GM23338 (cell line): ENCODE measurements at regions not wholly inside any gene's neighbourhood (a gene's known extent, or its start where the extent isn't known, plus 50 kb on each side); places are given as distances from the start of the nearest gene placed in this dataset.

Experiments
- ATAC-seq: fragments of 200-7000 bp; cut with Tn5 transposase; 3 replicates; pipeline ENCODE4 v1.9.1; 2020
- DNase-seq: peaks from one replicate; pipeline ENCODE4 v3.0.0-alpha.2; 2015; ENCODE audit warnings: low spot score
- H2AFZ ChIP-seq: fragments of 200-600 bp; sonication (generic); 2 replicates; pipeline ENCODE4 v1.8.0; 2016; ENCODE audit warnings: antibody characterized with exemption, mild to moderate bottlenecking, moderate library complexity
- H3F3A ChIP-seq: fragments of 200-600 bp; sonication (generic); replicated peaks from 2 replicates; pipeline ENCODE4 v1.8.0; 2017; ENCODE audit warnings: antibody characterized with exemption, mixed run types, low read depth
- H3K27ac ChIP-seq: fragments of 200-600 bp; sonication (generic); 2 replicates; pipeline ENCODE4 v1.6.1; 2016; ENCODE audit warnings: low read depth
- H3K27me3 ChIP-seq: fragments of 200-600 bp; sonication (generic); 2 replicates; pipeline ENCODE4 v1.8.0; 2016; ENCODE audit warnings: mild to moderate bottlenecking, mixed run types, moderate library complexity; ENCODE audit not compliant: insufficient read depth
- H3K36me3 ChIP-seq: fragments of 200-600 bp; sonication (generic); 2 replicates; pipeline ENCODE4 v1.8.0; 2016; ENCODE audit warnings: mild to moderate bottlenecking; ENCODE audit not compliant: insufficient read depth
- H3K4me1 ChIP-seq: fragments of 200-600 bp; sonication (generic); 2 replicates; pipeline ENCODE4 v1.8.0; 2016; ENCODE audit warnings: mild to moderate bottlenecking, moderate library complexity; ENCODE audit not compliant: insufficient read depth
- H3K4me2 ChIP-seq: fragments of 200-600 bp; sonication (generic); 2 replicates; pipeline ENCODE4 v1.7.1; 2017; ENCODE audit warnings: mixed run types
- H3K4me3 ChIP-seq: fragments of 200-600 bp; sonication (generic); 2 replicates; pipeline ENCODE4 v1.6.1; 2016; ENCODE audit warnings: mixed run types
- H3K79me2 ChIP-seq: fragments of 200-600 bp; sonication (generic); replicated peaks from 2 replicates; pipeline ENCODE4 v1.8.0; 2017; ENCODE audit warnings: mild to moderate bottlenecking; ENCODE audit not compliant: insufficient read depth
- H3K9me2 ChIP-seq: fragments of 200-600 bp; sonication (generic); 2 replicates; pipeline ENCODE4 v1.8.0; 2017; ENCODE audit not compliant: insufficient read depth
- H4K20me1 ChIP-seq: fragments of 200-600 bp; sonication (generic); replicated peaks from 2 replicates; pipeline ENCODE4 v1.8.0; 2017; ENCODE audit warnings: mild to moderate bottlenecking; ENCODE audit not compliant: insufficient read depth
- H3K27ac Mint-ChIP-seq: 2 replicates; pipeline ENCODE4 v1.8.0; 2020; ENCODE audit warnings: inconsistent platforms, mild to moderate bottlenecking, moderate library complexity, mixed read lengths
- H3K27me3 Mint-ChIP-seq: 3 replicates; pipeline ENCODE4 v1.8.0; 2022; ENCODE audit warnings: low read depth, mild to moderate bottlenecking, moderate library complexity, mixed read lengths, inconsistent platforms; ENCODE audit not compliant: insufficient read depth, poor library complexity
- H3K36me3 Mint-ChIP-seq: 3 replicates; pipeline ENCODE4 v1.8.0; 2021; ENCODE audit warnings: low read depth, mild to moderate bottlenecking, inconsistent platforms, moderate library complexity, mixed read lengths
- H3K4me1 Mint-ChIP-seq: 3 replicates; pipeline ENCODE4 v1.8.0; 2020; ENCODE audit warnings: mild to moderate bottlenecking, inconsistent platforms, mixed read lengths
- H3K4me3 Mint-ChIP-seq: 3 replicates; pipeline ENCODE4 v1.8.0; 2021; ENCODE audit warnings: moderate library complexity, mild to moderate bottlenecking, inconsistent platforms, mixed read lengths
- H3K9me3 Mint-ChIP-seq: 3 replicates; pipeline ENCODE4 v1.8.0; 2020; ENCODE audit warnings: moderate library complexity, mild to moderate bottlenecking, inconsistent platforms, mixed read lengths
- EZH2 ChIP-seq: fragments of 200-600 bp; sonication (generic); IDR thresholded peaks from one replicate; pipeline ENCODE4 v1.8.0; 2017; ENCODE audit warnings: antibody characterized with exemption, mild to moderate bottlenecking, low read depth; ENCODE audit not compliant: unreplicated experiment
- EZH2phosphoT487 ChIP-seq: fragments of 200-600 bp; sonication (generic); IDR thresholded peaks from one replicate; pipeline ENCODE4 v1.8.1; 2018; ENCODE audit warnings: antibody characterized with exemption; ENCODE audit not compliant: unreplicated experiment
- NANOG ChIP-seq: IDR thresholded peaks from 2 replicates; pipeline ENCODE4 v1.6.1; 2016; ENCODE audit warnings: antibody characterized with exemption, borderline replicate concordance
- ZNF114 ChIP-seq: fragments of 250-450 bp; sonication (Bioruptor Pico); IDR thresholded peaks from 2 replicates; pipeline ENCODE4 v1.5.0; 2020; ENCODE audit warnings: mild to moderate bottlenecking, moderate library complexity
- ZNF331 ChIP-seq: fragments of 250-450 bp; sonication (Bioruptor Pico); IDR thresholded peaks from 2 replicates; pipeline ENCODE4 v1.5.0; 2020; ENCODE audit warnings: low read depth, mild to moderate bottlenecking, moderate library complexity
- TF ChIP-seq, protein P1 (sequence below): IDR thresholded peaks from one replicate; pipeline ENCODE4 v1.6.1; 2018; ENCODE audit warnings: antibody characterized with exemption; ENCODE audit not compliant: unreplicated experiment
- TF ChIP-seq, protein P2 (sequence below), 2 experiments: fragments of 200-600 bp in 1 of 2; sonication (generic) in 1 of 2; conservative IDR thresholded peaks; 2 replicates each; pipeline versions ENCODE4 v1.5.1 to v1.6.1; 2016 to 2017; ENCODE audit warnings: antibody characterized with exemption in 2 of 2, low read depth in 2 of 2, mild to moderate bottlenecking in 2 of 2, moderate library complexity in 1 of 2
- TF ChIP-seq, protein P3 (sequence below): fragments of 250-450 bp; sonication (Bioruptor Pico); IDR thresholded peaks from 2 replicates; pipeline ENCODE4 v1.5.0; 2020; ENCODE audit warnings: mild to moderate bottlenecking, moderate library complexity

DNA sequence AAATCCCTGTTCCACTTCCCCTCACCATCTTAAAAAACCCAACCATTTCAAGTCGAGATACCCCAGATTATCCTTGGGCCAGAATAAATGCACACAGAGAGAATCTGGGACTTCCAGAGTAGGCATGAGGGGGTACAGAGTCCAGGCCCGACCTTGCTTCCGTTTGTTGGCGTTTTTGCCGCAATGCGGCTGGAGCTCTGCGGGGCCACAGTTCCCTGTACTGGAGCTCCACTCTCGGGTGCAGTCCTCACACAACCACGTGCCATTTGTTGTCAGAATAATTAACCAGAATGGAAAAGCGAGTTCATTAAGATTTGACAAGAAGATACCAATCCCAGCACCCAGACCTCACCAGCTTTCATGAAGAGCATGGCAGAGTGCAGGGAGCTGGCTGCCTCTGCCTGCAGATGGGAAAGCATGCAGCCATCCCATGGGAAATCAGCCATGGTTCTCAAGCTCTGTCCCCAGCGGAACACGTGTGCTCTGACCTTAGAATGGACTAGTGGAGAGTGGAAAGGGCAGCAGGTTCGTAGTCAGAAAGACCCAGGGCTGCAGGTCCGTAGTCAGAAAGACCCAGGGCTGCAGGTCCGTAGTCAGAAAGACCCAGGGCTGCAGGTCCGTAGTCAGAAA, 472.8 kb downstream of the EIPR1 start:
- H3K4me2 ChIP-seq = no peak overlapping the region
- H3F3A ChIP-seq = no peaks in the 10 kb centered on the region
- H3K9me2 ChIP-seq = no peaks in the 10 kb centered on the region
- no peak overlapping the region for H3K27ac ChIP-seq
- no peak overlapping the region for H2AFZ ChIP-seq
- Mint-ChIP-seq H3K36me3 (no peaks in the 10 kb centered on the region), H3K27ac (no peak overlapping the region), H3K27me3 (peaks cover 4% of the 10 kb centered on the region), H3K4me3 (no peak overlapping the region), H3K9me3 (no peaks in the 10 kb centered on the region), H3K4me1 (peaks cover 6% of the 10 kb centered on the region; the same call in 1 of the 3 replicates)
- no peak overlapping the region for H3K4me3 ChIP-seq
- no peak for TF ChIP-seq ZNF114
- no peak for TF ChIP-seq ZNF331
- TF ChIP-seq EZH2 = no peak
- TF ChIP-seq, protein P1, sequence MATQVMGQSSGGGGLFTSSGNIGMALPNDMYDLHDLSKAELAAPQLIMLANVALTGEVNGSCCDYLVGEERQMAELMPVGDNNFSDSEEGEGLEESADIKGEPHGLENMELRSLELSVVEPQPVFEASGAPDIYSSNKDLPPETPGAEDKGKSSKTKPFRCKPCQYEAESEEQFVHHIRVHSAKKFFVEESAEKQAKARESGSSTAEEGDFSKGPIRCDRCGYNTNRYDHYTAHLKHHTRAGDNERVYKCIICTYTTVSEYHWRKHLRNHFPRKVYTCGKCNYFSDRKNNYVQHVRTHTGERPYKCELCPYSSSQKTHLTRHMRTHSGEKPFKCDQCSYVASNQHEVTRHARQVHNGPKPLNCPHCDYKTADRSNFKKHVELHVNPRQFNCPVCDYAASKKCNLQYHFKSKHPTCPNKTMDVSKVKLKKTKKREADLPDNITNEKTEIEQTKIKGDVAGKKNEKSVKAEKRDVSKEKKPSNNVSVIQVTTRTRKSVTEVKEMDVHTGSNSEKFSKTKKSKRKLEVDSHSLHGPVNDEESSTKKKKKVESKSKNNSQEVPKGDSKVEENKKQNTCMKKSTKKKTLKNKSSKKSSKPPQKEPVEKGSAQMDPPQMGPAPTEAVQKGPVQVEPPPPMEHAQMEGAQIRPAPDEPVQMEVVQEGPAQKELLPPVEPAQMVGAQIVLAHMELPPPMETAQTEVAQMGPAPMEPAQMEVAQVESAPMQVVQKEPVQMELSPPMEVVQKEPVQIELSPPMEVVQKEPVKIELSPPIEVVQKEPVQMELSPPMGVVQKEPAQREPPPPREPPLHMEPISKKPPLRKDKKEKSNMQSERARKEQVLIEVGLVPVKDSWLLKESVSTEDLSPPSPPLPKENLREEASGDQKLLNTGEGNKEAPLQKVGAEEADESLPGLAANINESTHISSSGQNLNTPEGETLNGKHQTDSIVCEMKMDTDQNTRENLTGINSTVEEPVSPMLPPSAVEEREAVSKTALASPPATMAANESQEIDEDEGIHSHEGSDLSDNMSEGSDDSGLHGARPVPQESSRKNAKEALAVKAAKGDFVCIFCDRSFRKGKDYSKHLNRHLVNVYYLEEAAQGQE = no peak
- TF ChIP-seq NANOG = no peak
- TF ChIP-seq EZH2phosphoT487 = no peak
- TF ChIP-seq, protein P2, sequence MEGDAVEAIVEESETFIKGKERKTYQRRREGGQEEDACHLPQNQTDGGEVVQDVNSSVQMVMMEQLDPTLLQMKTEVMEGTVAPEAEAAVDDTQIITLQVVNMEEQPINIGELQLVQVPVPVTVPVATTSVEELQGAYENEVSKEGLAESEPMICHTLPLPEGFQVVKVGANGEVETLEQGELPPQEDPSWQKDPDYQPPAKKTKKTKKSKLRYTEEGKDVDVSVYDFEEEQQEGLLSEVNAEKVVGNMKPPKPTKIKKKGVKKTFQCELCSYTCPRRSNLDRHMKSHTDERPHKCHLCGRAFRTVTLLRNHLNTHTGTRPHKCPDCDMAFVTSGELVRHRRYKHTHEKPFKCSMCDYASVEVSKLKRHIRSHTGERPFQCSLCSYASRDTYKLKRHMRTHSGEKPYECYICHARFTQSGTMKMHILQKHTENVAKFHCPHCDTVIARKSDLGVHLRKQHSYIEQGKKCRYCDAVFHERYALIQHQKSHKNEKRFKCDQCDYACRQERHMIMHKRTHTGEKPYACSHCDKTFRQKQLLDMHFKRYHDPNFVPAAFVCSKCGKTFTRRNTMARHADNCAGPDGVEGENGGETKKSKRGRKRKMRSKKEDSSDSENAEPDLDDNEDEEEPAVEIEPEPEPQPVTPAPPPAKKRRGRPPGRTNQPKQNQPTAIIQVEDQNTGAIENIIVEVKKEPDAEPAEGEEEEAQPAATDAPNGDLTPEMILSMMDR (conservative IDR thresholded peaks at IDR 0.05; ENCODE audit: low read depth in 2 of 2) = no peak
- TF ChIP-seq, protein P3, sequence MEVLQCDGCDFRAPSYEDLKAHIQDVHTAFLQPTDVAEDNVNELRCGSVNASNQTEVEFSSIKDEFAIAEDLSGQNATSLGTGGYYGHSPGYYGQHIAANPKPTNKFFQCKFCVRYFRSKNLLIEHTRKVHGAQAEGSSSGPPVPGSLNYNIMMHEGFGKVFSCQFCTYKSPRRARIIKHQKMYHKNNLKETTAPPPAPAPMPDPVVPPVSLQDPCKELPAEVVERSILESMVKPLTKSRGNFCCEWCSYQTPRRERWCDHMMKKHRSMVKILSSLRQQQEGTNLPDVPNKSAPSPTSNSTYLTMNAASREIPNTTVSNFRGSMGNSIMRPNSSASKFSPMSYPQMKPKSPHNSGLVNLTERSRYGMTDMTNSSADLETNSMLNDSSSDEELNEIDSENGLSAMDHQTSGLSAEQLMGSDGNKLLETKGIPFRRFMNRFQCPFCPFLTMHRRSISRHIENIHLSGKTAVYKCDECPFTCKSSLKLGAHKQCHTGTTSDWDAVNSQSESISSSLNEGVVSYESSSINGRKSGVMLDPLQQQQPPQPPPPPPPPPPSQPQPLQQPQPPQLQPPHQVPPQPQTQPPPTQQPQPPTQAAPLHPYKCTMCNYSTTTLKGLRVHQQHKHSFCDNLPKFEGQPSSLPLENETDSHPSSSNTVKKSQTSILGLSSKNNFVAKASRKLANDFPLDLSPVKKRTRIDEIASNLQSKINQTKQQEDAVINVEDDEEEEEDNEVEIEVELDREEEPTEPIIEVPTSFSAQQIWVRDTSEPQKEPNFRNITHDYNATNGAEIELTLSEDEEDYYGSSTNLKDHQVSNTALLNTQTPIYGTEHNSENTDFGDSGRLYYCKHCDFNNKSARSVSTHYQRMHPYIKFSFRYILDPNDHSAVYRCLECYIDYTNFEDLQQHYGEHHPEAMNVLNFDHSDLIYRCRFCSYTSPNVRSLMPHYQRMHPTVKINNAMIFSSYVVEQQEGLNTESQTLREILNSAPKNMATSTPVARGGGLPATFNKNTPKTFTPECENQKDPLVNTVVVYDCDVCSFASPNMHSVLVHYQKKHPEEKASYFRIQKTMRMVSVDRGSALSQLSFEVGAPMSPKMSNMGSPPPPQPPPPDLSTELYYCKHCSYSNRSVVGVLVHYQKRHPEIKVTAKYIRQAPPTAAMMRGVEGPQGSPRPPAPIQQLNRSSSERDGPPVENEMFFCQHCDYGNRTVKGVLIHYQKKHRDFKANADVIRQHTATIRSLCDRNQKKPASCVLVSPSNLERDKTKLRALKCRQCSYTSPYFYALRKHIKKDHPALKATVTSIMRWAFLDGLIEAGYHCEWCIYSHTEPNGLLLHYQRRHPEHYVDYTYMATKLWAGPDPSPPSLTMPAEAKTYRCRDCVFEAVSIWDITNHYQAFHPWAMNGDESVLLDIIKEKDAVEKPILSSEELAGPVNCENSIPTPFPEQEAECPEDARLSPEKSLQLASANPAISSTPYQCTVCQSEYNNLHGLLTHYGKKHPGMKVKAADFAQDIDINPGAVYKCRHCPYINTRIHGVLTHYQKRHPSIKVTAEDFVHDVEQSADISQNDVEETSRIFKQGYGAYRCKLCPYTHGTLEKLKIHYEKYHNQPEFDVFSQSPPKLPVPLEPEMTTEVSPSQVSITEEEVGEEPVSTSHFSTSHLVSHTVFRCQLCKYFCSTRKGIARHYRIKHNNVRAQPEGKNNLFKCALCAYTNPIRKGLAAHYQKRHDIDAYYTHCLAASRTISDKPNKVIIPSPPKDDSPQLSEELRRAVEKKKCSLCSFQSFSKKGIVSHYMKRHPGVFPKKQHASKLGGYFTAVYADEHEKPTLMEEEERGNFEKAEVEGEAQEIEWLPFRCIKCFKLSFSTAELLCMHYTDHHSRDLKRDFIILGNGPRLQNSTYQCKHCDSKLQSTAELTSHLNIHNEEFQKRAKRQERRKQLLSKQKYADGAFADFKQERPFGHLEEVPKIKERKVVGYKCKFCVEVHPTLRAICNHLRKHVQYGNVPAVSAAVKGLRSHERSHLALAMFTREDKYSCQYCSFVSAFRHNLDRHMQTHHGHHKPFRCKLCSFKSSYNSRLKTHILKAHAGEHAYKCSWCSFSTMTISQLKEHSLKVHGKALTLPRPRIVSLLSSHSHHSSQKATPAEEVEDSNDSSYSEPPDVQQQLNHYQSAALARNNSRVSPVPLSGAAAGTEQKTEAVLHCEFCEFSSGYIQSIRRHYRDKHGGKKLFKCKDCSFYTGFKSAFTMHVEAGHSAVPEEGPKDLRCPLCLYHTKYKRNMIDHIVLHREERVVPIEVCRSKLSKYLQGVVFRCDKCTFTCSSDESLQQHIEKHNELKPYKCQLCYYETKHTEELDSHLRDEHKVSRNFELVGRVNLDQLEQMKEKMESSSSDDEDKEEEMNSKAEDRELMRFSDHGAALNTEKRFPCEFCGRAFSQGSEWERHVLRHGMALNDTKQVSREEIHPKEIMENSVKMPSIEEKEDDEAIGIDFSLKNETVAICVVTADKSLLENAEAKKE = no peak
- no peak for ATAC-seq
- no peaks in the 10 kb centered on the region for H3K36me3 ChIP-seq
- H3K79me2 ChIP-seq = no peaks in the 10 kb centered on the region
- H4K20me1 ChIP-seq = no peaks in the 10 kb centered on the region
- no peaks in the 10 kb centered on the region for H3K27me3 ChIP-seq
- H3K4me1 ChIP-seq = no peaks in the 10 kb centered on the region
- DNase-seq = no peak
